OCI-LY3 (cell line): ENCODE measurements at regions not wholly inside any gene's neighbourhood (a gene's known extent, or its start where the extent isn't known, plus 50 kb on each side); places are given as distances from the start of the nearest gene placed in this dataset.

Experiments used
- H2AFZ ChIP-seq: fragments of 200-600, 300-600 bp; shearing (Covaris generic); 2 replicates; pipeline ENCODE4 v1.6.0; 2014; ENCODE audit warnings: antibody characterized with exemption, low read depth, low read length
- H3K27ac ChIP-seq: fragments of 200-600, 300-600 bp; sonication (generic); 2 replicates; pipeline ENCODE4 v1.5.1; 2014; ENCODE audit warnings: mild to moderate bottlenecking, low read length, moderate library complexity, mixed read lengths
- H3K27me3 ChIP-seq: fragments of 200-600, 300-600 bp; sonication (generic); 2 replicates; pipeline ENCODE4 v1.6.1; 2014; ENCODE audit warnings: low read depth, low read length, mixed read lengths
- H3K36me3 ChIP-seq: fragments of 200-600, 300-600 bp; sonication (generic); replicated peaks from 2 replicates; pipeline ENCODE3; 2014; ENCODE audit warnings: low read depth, low read length, mixed read lengths
- H3K4me1 ChIP-seq: fragments of 300-600, 200-600 bp; sonication (generic); 2 replicates; pipeline ENCODE4 v1.6.1; 2014; ENCODE audit warnings: low read length, mixed read lengths
- H3K4me2 ChIP-seq: fragments of 200-600, 300-600 bp; sonication (generic); 2 replicates; pipeline ENCODE4 v1.6.1; 2014; ENCODE audit warnings: low read length, mixed read lengths
- H3K4me3 ChIP-seq: fragments of 300-600, 200-600 bp; sonication (generic); 2 replicates; pipeline ENCODE4 v1.5.1; 2014; ENCODE audit warnings: antibody characterized with exemption, mild to moderate bottlenecking, low read length, moderate library complexity
- H3K79me2 ChIP-seq: fragments of 300-600, 200-600 bp; shearing (Covaris generic); 2 replicates; pipeline ENCODE4 v1.6.1; 2014; ENCODE audit warnings: mild to moderate bottlenecking, low read length, mixed read lengths
- H3K9ac ChIP-seq: fragments of 300-600, 200-600 bp; shearing (Covaris generic); 2 replicates; pipeline ENCODE4 v1.6.0; 2014; ENCODE audit warnings: mild to moderate bottlenecking, low read length, moderate library complexity
- H3K9me3 ChIP-seq: fragments of 200-600, 300-600 bp; shearing (Covaris generic); 2 replicates; pipeline ENCODE4 v1.6.1; 2014; ENCODE audit warnings: low read length, mixed read lengths; ENCODE audit not compliant: insufficient read depth
- H4K20me1 ChIP-seq: fragments of 200-600, 300-600 bp; sonication (generic); 2 replicates; pipeline ENCODE4 v1.6.1; 2016; ENCODE audit warnings: low read length, mixed read lengths; ENCODE audit not compliant: insufficient read depth
- EZH2phosphoT487 ChIP-seq: fragments of 200-600 bp; shearing (Covaris generic); IDR thresholded peaks from 2 replicates; pipeline ENCODE4 v1.6.1; 2018; ENCODE audit warnings: antibody characterized with exemption, mixed run types, low read depth
- TF ChIP-seq, protein P1 (sequence below): fragments of 200-600, 300-600 bp; sonication (generic); IDR thresholded peaks from 2 replicates; pipeline ENCODE4 v1.5.1; 2014; ENCODE audit warnings: antibody characterized with exemption, low read length, low read depth

DNA sequence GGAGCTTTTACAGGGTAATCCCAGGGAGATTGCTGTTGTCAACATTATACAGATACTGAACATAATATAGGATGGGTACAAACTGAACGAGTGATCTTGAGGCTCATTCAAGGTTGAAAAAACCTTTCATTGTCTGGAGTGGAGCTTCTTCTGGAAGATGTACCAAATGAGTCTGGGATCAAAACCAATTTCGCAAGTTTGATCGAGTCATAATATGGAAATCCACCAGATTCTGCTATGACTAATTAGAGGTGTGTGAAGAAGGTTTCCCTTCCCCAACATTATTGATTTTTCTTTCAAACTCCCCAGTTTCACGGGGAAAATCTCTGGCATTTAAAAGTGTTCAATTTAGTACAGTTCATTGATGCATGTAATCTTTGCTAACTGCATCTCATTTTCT, 324.1 kb downstream of the ZFHX3 start:
- H3K9ac ChIP-seq: no peak overlapping the region
- H3K27me3 ChIP-seq: no peaks in the 10 kb centered on the region
- H3K9me3 ChIP-seq: no peaks in the 10 kb centered on the region
- H2AFZ ChIP-seq: no peak overlapping the region
- no peaks in the 10 kb centered on the region for H3K36me3 ChIP-seq
- no peak overlapping the region for H3K4me2 ChIP-seq
- H4K20me1 ChIP-seq: no peaks in the 10 kb centered on the region
- no peaks in the 10 kb centered on the region for H3K4me1 ChIP-seq
- TF ChIP-seq, protein P1, sequence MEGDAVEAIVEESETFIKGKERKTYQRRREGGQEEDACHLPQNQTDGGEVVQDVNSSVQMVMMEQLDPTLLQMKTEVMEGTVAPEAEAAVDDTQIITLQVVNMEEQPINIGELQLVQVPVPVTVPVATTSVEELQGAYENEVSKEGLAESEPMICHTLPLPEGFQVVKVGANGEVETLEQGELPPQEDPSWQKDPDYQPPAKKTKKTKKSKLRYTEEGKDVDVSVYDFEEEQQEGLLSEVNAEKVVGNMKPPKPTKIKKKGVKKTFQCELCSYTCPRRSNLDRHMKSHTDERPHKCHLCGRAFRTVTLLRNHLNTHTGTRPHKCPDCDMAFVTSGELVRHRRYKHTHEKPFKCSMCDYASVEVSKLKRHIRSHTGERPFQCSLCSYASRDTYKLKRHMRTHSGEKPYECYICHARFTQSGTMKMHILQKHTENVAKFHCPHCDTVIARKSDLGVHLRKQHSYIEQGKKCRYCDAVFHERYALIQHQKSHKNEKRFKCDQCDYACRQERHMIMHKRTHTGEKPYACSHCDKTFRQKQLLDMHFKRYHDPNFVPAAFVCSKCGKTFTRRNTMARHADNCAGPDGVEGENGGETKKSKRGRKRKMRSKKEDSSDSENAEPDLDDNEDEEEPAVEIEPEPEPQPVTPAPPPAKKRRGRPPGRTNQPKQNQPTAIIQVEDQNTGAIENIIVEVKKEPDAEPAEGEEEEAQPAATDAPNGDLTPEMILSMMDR: no peak
- no peak for TF ChIP-seq EZH2phosphoT487
- H3K4me3 ChIP-seq: no peak overlapping the region
- H3K79me2 ChIP-seq: no peaks in the 10 kb centered on the region
- no peak overlapping the region for H3K27ac ChIP-seq

DNA sequence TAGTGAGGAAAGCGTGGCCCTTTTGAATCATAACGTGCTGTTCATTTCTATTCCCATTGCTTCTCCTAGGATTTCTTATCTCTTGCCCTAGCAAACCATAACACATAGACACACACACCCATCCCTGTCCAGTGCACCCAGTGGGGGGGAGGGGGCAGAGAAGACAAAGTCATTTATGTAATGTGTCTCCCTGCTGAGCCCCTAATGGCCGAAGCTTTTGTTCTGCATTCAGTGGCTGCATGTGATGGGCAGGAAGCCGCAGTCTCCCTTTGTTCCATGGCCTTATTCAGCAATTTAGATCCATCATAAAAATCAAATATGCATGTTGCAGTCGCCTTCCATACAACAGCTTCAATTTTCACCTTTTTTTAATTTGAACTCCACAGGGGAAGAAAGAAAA, 325.4 kb downstream of the ZFHX3 start:
- Histone ChIP-seq H3K4me1 (no peaks in the 10 kb centered on the region), H3K9me3 (no peaks in the 10 kb centered on the region), H3K36me3 (no peaks in the 10 kb centered on the region), H2AFZ (no peak overlapping the region), H3K9ac (no peak overlapping the region), H3K27me3 (no peaks in the 10 kb centered on the region), H3K4me3 (no peak overlapping the region), H3K4me2 (no peak overlapping the region), H3K27ac (no peak overlapping the region), H3K79me2 (no peaks in the 10 kb centered on the region), H4K20me1 (no peaks in the 10 kb centered on the region)
- no peak for TF ChIP-seq EZH2phosphoT487
- TF ChIP-seq, protein P1: no peak

DNA sequence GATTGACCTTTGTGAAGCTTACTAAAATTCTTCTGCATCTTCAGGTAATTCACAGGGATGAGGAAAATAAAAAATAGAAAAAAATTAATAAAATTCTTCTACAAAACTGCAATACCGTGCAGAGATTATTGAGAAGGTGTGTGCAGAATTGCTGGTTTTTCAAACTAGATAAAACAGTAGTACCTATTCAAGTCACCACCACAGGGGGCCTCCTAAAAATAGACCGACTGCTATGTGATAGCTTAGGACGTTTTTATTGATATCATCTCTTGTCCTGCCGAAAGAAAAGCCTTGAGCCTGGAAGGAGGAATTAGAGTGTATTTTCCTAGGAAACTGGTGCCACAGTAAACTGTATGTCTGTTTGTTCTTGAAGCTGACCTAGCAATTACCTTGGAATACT, 325.9 kb downstream of the ZFHX3 start:
- no peak overlapping the region for H3K27ac ChIP-seq
- H3K9ac ChIP-seq: no peak overlapping the region
- no peaks in the 10 kb centered on the region for H3K9me3 ChIP-seq
- no peaks in the 10 kb centered on the region for H3K27me3 ChIP-seq
- no peaks in the 10 kb centered on the region for H3K79me2 ChIP-seq
- H3K36me3 ChIP-seq: no peaks in the 10 kb centered on the region
- H2AFZ ChIP-seq: no peak overlapping the region
- TF ChIP-seq, protein P1: no peak
- TF ChIP-seq EZH2phosphoT487: no peak
- H4K20me1 ChIP-seq: no peaks in the 10 kb centered on the region
- H3K4me1 ChIP-seq: no peaks in the 10 kb centered on the region
- no peak overlapping the region for H3K4me3 ChIP-seq
- H3K4me2 ChIP-seq: no peak overlapping the region

DNA sequence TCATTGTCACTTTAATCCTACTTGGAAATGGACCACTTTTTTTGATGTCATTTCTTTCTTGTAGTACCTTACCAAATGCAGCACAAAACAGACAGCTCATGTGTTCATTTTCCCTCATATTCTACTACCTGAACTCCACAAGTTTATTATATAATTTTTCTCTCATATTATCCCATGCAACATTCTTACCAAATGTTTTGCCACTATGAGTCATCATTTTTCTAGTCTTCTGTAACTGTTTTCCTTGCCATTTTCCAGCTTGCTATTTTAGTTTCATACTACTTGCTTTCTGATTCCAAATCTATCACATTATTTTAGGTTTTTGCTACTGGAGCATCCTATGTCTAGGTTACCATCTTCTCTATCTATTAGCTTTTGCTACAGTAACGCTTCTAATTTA, 332.7 kb downstream of the ZFHX3 start:
- no peaks in the 10 kb centered on the region for H4K20me1 ChIP-seq
- no peak for TF ChIP-seq EZH2phosphoT487
- TF ChIP-seq, protein P1: no peak
- H3K4me2 ChIP-seq: no peak overlapping the region
- H3K27ac ChIP-seq: no peak overlapping the region
- no peak overlapping the region for H3K9ac ChIP-seq
- no peaks in the 10 kb centered on the region for H3K79me2 ChIP-seq
- H3K9me3 ChIP-seq: peaks cover 18% of the 10 kb centered on the region
- no peaks in the 10 kb centered on the region for H3K27me3 ChIP-seq
- H3K4me1 ChIP-seq: no peaks in the 10 kb centered on the region
- no peak overlapping the region for H3K4me3 ChIP-seq
- H3K36me3 ChIP-seq: peaks cover 13% of the 10 kb centered on the region
- no peak overlapping the region for H2AFZ ChIP-seq
